ENCODE measurements at regions not wholly inside any gene's neighbourhood (a gene's known extent, or its start where the extent isn't known, plus 50 kb on each side); places are given as distances from the start of the nearest gene placed in this dataset.

DNA sequence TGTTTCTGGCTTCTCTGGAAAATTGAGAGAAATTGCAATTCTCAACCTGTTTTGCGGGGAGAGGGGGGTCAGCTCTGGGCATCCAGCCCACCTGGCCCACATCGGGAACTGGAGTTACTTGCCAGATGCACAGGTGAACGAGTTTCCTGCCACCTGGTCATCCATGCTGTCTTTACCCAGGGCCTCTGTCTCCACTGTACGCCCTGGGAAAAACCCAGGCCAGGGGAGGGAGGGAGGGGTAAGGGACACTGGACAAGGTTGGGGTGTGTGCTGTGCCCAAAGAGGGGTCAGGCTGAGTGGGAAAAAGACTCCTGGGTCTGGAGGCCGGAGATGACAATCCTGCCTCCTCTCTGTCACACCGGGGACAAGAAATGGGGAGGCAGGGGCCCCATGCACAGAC is 307.6 kb downstream of the ZNF536 start:
- Histone ChIP-seq H3K4me1 (no peaks in the 10 kb centered on the region), H3K4me3 (no peak overlapping the region), H3K9me3 (no peaks in the 10 kb centered on the region), H3K27me3 (no peaks in the 10 kb centered on the region), H3K27ac (no peak overlapping the region), H3K36me3 (no peaks in the 10 kb centered on the region)
- TF ChIP-seq, protein P1, sequence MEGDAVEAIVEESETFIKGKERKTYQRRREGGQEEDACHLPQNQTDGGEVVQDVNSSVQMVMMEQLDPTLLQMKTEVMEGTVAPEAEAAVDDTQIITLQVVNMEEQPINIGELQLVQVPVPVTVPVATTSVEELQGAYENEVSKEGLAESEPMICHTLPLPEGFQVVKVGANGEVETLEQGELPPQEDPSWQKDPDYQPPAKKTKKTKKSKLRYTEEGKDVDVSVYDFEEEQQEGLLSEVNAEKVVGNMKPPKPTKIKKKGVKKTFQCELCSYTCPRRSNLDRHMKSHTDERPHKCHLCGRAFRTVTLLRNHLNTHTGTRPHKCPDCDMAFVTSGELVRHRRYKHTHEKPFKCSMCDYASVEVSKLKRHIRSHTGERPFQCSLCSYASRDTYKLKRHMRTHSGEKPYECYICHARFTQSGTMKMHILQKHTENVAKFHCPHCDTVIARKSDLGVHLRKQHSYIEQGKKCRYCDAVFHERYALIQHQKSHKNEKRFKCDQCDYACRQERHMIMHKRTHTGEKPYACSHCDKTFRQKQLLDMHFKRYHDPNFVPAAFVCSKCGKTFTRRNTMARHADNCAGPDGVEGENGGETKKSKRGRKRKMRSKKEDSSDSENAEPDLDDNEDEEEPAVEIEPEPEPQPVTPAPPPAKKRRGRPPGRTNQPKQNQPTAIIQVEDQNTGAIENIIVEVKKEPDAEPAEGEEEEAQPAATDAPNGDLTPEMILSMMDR (IDR thresholded peaks at IDR 0.05): no peak
- DNase-seq (ENCODE audit: low spot score): no peak

DNA sequence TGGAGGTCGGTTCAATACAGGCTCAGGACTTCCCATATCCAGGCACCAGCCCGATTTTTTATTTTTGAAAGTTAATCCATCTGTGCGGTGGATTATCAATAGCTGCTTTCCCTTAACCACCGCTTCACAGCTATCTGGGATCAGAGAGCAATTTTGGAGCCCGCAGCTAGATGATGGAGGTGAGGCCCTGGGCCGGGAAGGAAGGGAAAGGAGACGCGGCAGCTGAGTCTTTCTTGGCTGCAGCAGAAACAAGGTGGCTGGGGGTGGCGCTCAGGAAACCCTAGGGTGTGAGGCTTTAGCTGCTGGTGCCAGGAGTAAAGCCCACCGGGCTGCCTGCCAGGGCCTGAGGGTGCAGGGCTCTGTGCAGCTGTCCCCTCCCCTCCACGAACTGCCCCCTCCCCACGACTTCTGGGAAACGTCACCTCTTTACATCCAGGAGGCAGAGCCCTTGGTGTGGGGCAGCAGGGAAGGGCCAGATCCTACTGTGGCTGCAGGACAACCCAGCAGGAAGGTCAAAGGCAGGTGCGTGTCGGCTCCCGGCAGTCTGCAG is 307.0 kb downstream of the ZNF536 start:
- Histone ChIP-seq H3K36me3 (no peaks in the 10 kb centered on the region), H3K27me3 (no peaks in the 10 kb centered on the region), H3K9me3 (no peaks in the 10 kb centered on the region), H3K4me3 (no peak overlapping the region), H3K27ac (no peak overlapping the region), H3K4me1 (no peaks in the 10 kb centered on the region)
- TF ChIP-seq, protein P1 (IDR thresholded peaks at IDR 0.05): no peak
- DNase-seq (ENCODE audit: low spot score): no peak

DNA sequence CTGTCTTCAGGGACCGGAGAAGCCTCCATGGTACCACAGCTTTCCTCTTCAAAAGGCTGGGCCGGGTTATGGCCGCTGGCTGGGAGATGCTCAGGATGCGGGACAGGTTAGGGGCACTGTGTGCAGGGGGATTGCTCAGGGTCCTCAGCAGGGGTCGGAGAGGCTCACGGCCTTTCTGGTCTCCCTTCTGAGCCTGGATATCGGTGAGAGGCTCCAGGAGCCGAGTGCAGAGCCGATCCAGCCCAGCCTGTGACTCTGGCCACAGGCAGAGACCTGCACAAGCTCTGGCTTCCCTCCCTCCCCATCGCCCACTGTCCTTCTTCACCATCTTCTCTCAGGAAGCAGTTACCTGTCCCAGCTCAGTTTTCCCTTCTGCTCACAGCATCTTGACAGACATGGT is 306.0 kb downstream of the ZNF536 start:
- TF ChIP-seq, protein P1 (IDR thresholded peaks at IDR 0.05): no peak
- no peak for DNase-seq (ENCODE audit: low spot score)
- H3K27me3 ChIP-seq: no peaks in the 10 kb centered on the region
- H3K4me3 ChIP-seq: no peak overlapping the region
- H3K27ac ChIP-seq: no peak overlapping the region
- no peaks in the 10 kb centered on the region for H3K4me1 ChIP-seq
- no peaks in the 10 kb centered on the region for H3K36me3 ChIP-seq
- no peaks in the 10 kb centered on the region for H3K9me3 ChIP-seq

DNA sequence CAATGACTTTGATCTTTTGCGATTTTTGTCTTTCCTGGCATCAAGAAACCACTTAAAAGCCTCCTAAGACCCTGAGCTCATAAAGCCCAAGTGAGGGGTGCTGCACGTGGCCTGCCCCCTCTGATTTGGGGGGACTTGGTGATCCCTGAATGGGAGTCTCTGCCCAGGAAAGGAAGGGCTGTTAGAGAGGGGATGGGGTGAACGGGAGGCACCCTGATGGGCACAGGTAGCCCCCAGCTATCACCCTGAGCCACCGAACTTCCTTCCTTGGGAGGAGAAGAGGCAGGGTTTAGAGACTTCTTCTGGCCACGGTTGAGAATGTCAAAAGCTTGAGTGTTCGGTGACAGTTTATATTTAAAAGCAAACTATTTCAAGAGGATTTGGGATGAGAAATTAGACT is 305.5 kb downstream of the ZNF536 start:
- no peaks in the 10 kb centered on the region for H3K4me1 ChIP-seq
- H3K4me3 ChIP-seq: no peak overlapping the region
- no peaks in the 10 kb centered on the region for H3K27me3 ChIP-seq
- no peaks in the 10 kb centered on the region for H3K9me3 ChIP-seq
- TF ChIP-seq, protein P1 (IDR thresholded peaks at IDR 0.05): no peak
- DNase-seq (ENCODE audit: low spot score): no peak
- H3K36me3 ChIP-seq: no peaks in the 10 kb centered on the region
- H3K27ac ChIP-seq: no peak overlapping the region

DNA sequence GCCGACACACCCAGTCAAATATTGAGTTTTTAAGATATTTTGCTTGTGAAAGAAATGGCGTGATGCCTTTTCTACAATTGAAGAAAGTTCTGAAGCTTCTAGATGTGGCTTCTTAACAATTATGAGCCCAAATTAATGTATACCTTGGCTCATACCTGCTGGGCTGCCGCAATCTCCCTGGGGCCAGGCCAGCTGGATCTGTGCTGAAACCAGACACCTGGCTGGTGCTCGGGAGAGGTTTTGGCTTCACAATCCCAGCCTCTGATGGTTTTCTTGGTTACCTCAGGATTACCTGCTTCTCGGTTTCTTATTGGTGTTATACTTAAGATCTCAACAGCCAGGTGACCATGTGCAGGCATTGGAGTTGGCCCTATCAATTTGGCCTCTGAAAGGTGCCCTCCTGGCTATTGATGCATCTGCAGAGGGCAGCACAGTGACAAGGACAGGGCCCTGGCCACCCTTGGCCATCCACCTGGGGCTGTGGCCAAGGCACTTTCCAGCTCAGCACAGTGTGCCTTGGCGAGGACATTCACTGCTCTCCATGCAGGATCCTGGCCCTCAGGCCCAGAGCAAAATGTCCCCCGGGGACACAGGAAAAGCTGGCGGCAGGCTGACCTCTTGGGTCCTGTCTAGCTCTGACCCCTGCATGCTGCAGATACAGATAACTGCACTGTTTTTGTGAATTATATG is 305.0 kb downstream of the ZNF536 start:
- H3K27me3 ChIP-seq: no peaks in the 10 kb centered on the region
- H3K4me3 ChIP-seq: no peak overlapping the region
- no peaks in the 10 kb centered on the region for H3K36me3 ChIP-seq
- DNase-seq (ENCODE audit: low spot score): no peak
- H3K9me3 ChIP-seq: no peaks in the 10 kb centered on the region
- no peak overlapping the region for H3K27ac ChIP-seq
- TF ChIP-seq, protein P1 (IDR thresholded peaks at IDR 0.05): no peak
- peaks cover 0 to under 1% of the 10 kb centered on the region in 2 donors for H3K4me1 ChIP-seq

DNA sequence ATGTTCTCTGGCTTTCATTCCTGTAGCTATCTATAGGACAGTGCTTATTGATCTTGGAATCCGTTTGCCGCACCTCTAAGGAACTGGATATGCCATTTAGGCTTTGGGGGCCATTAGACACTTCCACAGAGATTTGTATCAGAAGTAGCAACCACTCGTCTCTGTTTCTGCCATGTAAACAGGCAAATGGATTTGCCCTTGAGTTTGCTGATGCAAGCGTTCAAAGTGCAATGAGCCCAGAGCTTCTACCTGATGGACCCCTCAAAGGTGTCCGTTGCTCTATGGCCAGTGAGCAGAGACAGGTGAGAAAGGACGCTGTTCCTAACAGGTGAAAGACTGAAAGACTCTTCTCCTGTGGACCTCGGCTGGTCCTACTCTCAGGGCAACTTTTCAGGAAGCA is 302.9 kb downstream of the ZNF536 start:
- Histone ChIP-seq H3K9me3 (no peaks in the 10 kb centered on the region), H3K27ac (no peak overlapping the region), H3K36me3 (no peaks in the 10 kb centered on the region), H3K27me3 (no peaks in the 10 kb centered on the region), H3K4me1 (peaks cover 0 to 4% of the 10 kb centered on the region in 2 donors), H3K4me3 (no peak overlapping the region)
- no peak for DNase-seq (ENCODE audit: low spot score)
- TF ChIP-seq, protein P1 (IDR thresholded peaks at IDR 0.05): no peak

Measured in right atrium auricular region (tissue), 2 donors.